Endodermal cell (in vitro differentiated cells): ENCODE measurements at regions not wholly inside any gene's neighbourhood (a gene's known extent, or its start where the extent isn't known, plus 50 kb on each side); places are given as distances from the start of the nearest gene placed in this dataset.

Experiments
- DNase-seq: peaks from one replicate; pipeline ENCODE4 v3.0.0-alpha.2; 2017
- H3K27ac ChIP-seq: 2 replicates; pipeline ENCODE4 v1.5.1; 2013; ENCODE audit warnings: mild to moderate bottlenecking, low read depth, low read length, moderate library complexity
- H3K27me3 ChIP-seq: 2 replicates; pipeline ENCODE4 v1.6.1; 2013; ENCODE audit warnings: mild to moderate bottlenecking, low read length, moderate library complexity; ENCODE audit not compliant: insufficient read depth, control insufficient read depth, poor library complexity, severe bottlenecking
- H3K36me3 ChIP-seq: 2 replicates; pipeline ENCODE4 v1.7.0; 2013; ENCODE audit warnings: mild to moderate bottlenecking, low read length, moderate library complexity; ENCODE audit not compliant: control insufficient read depth, insufficient read depth
- H3K4me1 ChIP-seq: one replicate; pipeline ENCODE4 v1.7.0; 2013; ENCODE audit warnings: low read length; ENCODE audit not compliant: control insufficient read depth, insufficient read depth
- H3K4me3 ChIP-seq: 2 replicates; pipeline ENCODE4 v1.5.1; 2013; ENCODE audit warnings: mild to moderate bottlenecking, low read length, moderate library complexity
- H3K9ac ChIP-seq: 2 replicates; pipeline ENCODE4 v1.6.1; 2013; ENCODE audit warnings: mild to moderate bottlenecking, low read length, moderate library complexity; ENCODE audit not compliant: poor library complexity, severe bottlenecking; ENCODE audit errors: extremely low read depth
- H3K9me3 ChIP-seq: 2 replicates; pipeline ENCODE4 v1.6.1; 2013; ENCODE audit warnings: mild to moderate bottlenecking, low read length, moderate library complexity; ENCODE audit not compliant: control insufficient read depth
- H3K27ac Mint-ChIP-seq: 2 replicates; pipeline ENCODE4 v1.8.0; 2020; ENCODE audit warnings: mixed read lengths
- H3K27me3 Mint-ChIP-seq: 2 replicates; pipeline ENCODE4 v1.8.0; 2021; ENCODE audit warnings: mild to moderate bottlenecking, mixed read lengths; ENCODE audit not compliant: insufficient read depth
- H3K36me3 Mint-ChIP-seq: 2 replicates; pipeline ENCODE4 v1.8.0; 2020; ENCODE audit warnings: low read depth, mixed read lengths
- H3K4me1 Mint-ChIP-seq: 2 replicates; pipeline ENCODE4 v1.8.0; 2020; ENCODE audit warnings: mixed read lengths
- H3K4me3 Mint-ChIP-seq: 2 replicates; pipeline ENCODE4 v1.8.0; 2020; ENCODE audit warnings: mild to moderate bottlenecking, moderate library complexity, mixed read lengths
- H3K9me3 Mint-ChIP-seq: 2 replicates; pipeline ENCODE4 v1.8.0; 2020; ENCODE audit warnings: mild to moderate bottlenecking, mixed read lengths
- WGBS, 2 experiments: methylation state at CpG; one replicate each; pipeline versions ENCODE4 v1.1.5 to v1.1.7; 2013; ENCODE audit warnings: missing lambda C conversion rate in 2 of 2, mixed read lengths in 1 of 2; ENCODE audit not compliant: insufficient coverage in 1 of 2, insufficient read length in 1 of 2; 5-methylcytosine and 5-hydroxymethylcytosine counted together
- TF ChIP-seq, protein P1 (sequence below): fragments of 200-600 bp; sonication (generic); conservative IDR thresholded peaks from 2 replicates; pipeline ENCODE4 v1.5.0; 2021; ENCODE audit warnings: antibody characterized with exemption, mild to moderate bottlenecking

DNA sequence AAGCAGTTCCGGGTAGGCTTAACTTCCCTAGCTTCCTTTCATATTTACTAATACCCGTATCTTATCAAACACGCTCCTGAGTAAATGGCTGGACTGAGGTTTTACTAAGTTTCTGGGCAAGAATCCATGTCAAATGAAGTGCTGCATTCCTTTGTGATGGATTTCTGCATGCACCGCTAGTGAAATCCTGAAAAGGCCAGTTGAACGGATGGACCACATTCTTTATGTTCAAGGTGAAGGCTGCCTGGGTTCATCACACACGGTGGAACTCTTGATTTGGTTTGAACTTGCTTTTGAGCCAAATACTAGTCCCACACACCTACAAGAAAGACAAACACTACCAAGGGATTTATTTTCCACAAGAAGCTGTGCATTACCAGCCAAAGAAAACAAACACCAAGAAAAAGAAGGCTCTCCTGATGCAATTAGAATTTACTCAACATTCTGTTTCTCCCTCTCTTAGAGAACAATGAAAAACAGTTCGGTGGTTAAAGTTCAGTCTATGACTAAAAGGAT is 255.0 kb upstream of the SEMA3C start:
- Histone ChIP-seq H3K27me3 (no peaks in the 10 kb centered on the region), H3K4me3 (no peak overlapping the region), H3K4me1 (no peaks in the 10 kb centered on the region), H3K9me3 (no peaks in the 10 kb centered on the region), H3K9ac (no peak overlapping the region), H3K27ac (no peak overlapping the region), H3K36me3 (no peaks in the 10 kb centered on the region)
- Mint-ChIP-seq H3K27ac (no peak overlapping the region), H3K9me3 (peaks cover 11% of the 10 kb centered on the region), H3K36me3 (no peaks in the 10 kb centered on the region), H3K27me3 (no peaks in the 10 kb centered on the region), H3K4me1 (peaks cover 2% of the 10 kb centered on the region), H3K4me3 (no peak overlapping the region)
- 79% methylated on average over 4 to 7 of the region's 7 CpGs for WGBS, 2 experiments
- DNase-seq: no peak
- TF ChIP-seq, protein P1, sequence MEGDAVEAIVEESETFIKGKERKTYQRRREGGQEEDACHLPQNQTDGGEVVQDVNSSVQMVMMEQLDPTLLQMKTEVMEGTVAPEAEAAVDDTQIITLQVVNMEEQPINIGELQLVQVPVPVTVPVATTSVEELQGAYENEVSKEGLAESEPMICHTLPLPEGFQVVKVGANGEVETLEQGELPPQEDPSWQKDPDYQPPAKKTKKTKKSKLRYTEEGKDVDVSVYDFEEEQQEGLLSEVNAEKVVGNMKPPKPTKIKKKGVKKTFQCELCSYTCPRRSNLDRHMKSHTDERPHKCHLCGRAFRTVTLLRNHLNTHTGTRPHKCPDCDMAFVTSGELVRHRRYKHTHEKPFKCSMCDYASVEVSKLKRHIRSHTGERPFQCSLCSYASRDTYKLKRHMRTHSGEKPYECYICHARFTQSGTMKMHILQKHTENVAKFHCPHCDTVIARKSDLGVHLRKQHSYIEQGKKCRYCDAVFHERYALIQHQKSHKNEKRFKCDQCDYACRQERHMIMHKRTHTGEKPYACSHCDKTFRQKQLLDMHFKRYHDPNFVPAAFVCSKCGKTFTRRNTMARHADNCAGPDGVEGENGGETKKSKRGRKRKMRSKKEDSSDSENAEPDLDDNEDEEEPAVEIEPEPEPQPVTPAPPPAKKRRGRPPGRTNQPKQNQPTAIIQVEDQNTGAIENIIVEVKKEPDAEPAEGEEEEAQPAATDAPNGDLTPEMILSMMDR: no peak

DNA sequence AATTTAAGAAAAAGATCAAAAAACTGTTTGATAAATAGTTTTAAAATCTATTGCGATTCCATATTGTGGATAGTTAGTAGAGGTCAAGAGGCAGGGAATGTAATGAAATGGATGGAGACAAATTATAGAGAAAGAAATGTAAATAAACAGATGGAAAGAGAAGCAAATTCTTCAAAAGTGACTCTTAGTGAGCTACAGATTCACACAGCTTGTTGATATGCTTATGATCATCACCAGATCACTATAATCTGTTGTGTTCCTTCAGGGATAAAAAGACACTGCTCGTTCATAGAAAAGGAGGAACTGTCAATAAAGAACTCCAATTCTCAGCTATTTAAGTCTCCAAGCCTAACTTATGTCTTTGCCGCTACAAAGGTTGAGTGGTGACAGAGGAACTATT is 251.4 kb upstream of the SEMA3C start:
- peaks cover 2% of the 10 kb centered on the region for H3K4me1 Mint-ChIP-seq
- H3K36me3 Mint-ChIP-seq: no peaks in the 10 kb centered on the region
- H3K27me3 ChIP-seq: no peaks in the 10 kb centered on the region
- WGBS, 2 experiments: 93 to 100% methylated on average over 3 of the region's 3 CpGs
- no peak overlapping the region for H3K4me3 Mint-ChIP-seq
- no peaks in the 10 kb centered on the region for H3K36me3 ChIP-seq
- no peak overlapping the region for H3K9ac ChIP-seq
- no peak overlapping the region for H3K27ac ChIP-seq
- no peaks in the 10 kb centered on the region for H3K9me3 ChIP-seq
- no peak overlapping the region for H3K4me3 ChIP-seq
- DNase-seq: no peak
- TF ChIP-seq, protein P1: no peak
- no peaks in the 10 kb centered on the region for H3K9me3 Mint-ChIP-seq
- H3K27me3 Mint-ChIP-seq: no peaks in the 10 kb centered on the region
- no peaks in the 10 kb centered on the region for H3K4me1 ChIP-seq
- no peak overlapping the region for H3K27ac Mint-ChIP-seq

DNA sequence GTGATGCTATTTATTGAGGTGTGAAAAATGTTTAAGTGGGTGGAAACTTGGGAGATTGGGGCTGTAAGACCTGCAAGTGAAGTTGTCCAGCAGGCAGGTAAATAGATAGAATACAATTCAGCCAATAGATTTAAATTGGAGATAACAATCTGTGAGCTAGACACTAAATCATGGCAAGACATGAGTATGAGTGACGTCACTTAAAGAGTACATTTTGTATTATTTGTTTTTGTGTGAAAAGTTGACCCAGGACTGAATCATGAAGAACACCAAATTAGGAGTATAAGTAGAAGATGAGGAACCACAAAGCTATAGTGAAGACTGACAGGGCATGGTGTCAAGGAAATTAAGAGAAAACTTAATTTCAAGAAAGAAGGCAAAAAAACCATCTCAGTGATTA is 249.1 kb upstream of the SEMA3C start:
- TF ChIP-seq, protein P1: no peak
- Histone ChIP-seq H3K27ac (no peak overlapping the region), H3K9ac (no peak overlapping the region), H3K36me3 (no peaks in the 10 kb centered on the region), H3K27me3 (no peaks in the 10 kb centered on the region), H3K4me1 (no peaks in the 10 kb centered on the region), H3K4me3 (no peak overlapping the region), H3K9me3 (no peaks in the 10 kb centered on the region)
- Mint-ChIP-seq H3K9me3 (no peaks in the 10 kb centered on the region), H3K27ac (no peak overlapping the region), H3K27me3 (no peaks in the 10 kb centered on the region), H3K36me3 (no peaks in the 10 kb centered on the region), H3K4me1 (no peaks in the 10 kb centered on the region), H3K4me3 (no peak overlapping the region)
- DNase-seq: no peak
- WGBS, 2 experiments: 88 to 100% methylated on average over 1 of the region's 1 CpG
